ENCODE measurements at regions not wholly inside any gene's neighbourhood (a gene's known extent, or its start where the extent isn't known, plus 50 kb on each side); places are given as distances from the start of the nearest gene placed in this dataset.
A peak's percentile ranks its signal among the peaks of the same experiment; 100 is the strongest.

GRCh38 chr12:19572920-19573558, 133.7 kb downstream of the AEBP2 start:
- Mint-ChIP-seq H3K27me3 (ENCODE audit: unreplicated experiment) (peaks cover 3% of the 10 kb centered on the region), H3K9me3 (ENCODE audit: unreplicated experiment) (peaks cover 3% of the 10 kb centered on the region), H3K4me3 (ENCODE audit: unreplicated experiment) (no peak overlapping the region), H3K36me3 (ENCODE audit: unreplicated experiment) (peaks cover 4% of the 10 kb centered on the region), H3K27ac (ENCODE audit: unreplicated experiment) (peak overlapping the region; percentile 45), H3K4me1 (ENCODE audit: low read depth, unreplicated experiment) (peaks cover 1% of the 10 kb centered on the region)
- peak; percentile 61 for DNase-seq
- peak; percentile 54 for TF ChIP-seq CTCF (IDR thresholded peaks at IDR 0.05; ENCODE audit: partially characterized antibody, unreplicated experiment)

GRCh38 chr12:19573866-19574265, 134.6 kb downstream of the AEBP2 start:
- TF ChIP-seq CTCF (IDR thresholded peaks at IDR 0.05; ENCODE audit: partially characterized antibody, unreplicated experiment), result no peak
- no peak overlapping the region for H3K27ac Mint-ChIP-seq (ENCODE audit: unreplicated experiment)
- peaks cover 2% of the 10 kb centered on the region for H3K9me3 Mint-ChIP-seq (ENCODE audit: unreplicated experiment)
- peaks cover 3% of the 10 kb centered on the region for H3K27me3 Mint-ChIP-seq (ENCODE audit: unreplicated experiment)
- peaks cover 4% of the 10 kb centered on the region for H3K36me3 Mint-ChIP-seq (ENCODE audit: unreplicated experiment)
- H3K4me3 Mint-ChIP-seq (ENCODE audit: unreplicated experiment), result no peak overlapping the region
- H3K4me1 Mint-ChIP-seq (ENCODE audit: low read depth, unreplicated experiment), result peaks cover 1% of the 10 kb centered on the region
- no peak for DNase-seq

GRCh38 chr12:19574601-19575000, 135.3 kb downstream of the AEBP2 start:
- peaks cover 2% of the 10 kb centered on the region for H3K9me3 Mint-ChIP-seq (ENCODE audit: unreplicated experiment)

GRCh38 chr12:19575337-19576243, 136.3 kb downstream of the AEBP2 start:
- no peak overlapping the region for H3K27ac Mint-ChIP-seq (ENCODE audit: unreplicated experiment)
- no peak for DNase-seq
- H3K27me3 Mint-ChIP-seq (ENCODE audit: unreplicated experiment), result peaks cover 3% of the 10 kb centered on the region
- H3K36me3 Mint-ChIP-seq (ENCODE audit: unreplicated experiment), result no peaks in the 10 kb centered on the region
- TF ChIP-seq CTCF (IDR thresholded peaks at IDR 0.05; ENCODE audit: partially characterized antibody, unreplicated experiment), result no peak
- H3K9me3 Mint-ChIP-seq (ENCODE audit: unreplicated experiment), result peaks cover 2% of the 10 kb centered on the region
- peaks cover 1% of the 10 kb centered on the region for H3K4me1 Mint-ChIP-seq (ENCODE audit: low read depth, unreplicated experiment)
- no peak overlapping the region for H3K4me3 Mint-ChIP-seq (ENCODE audit: unreplicated experiment)

More at GRCh38 chr12:19574601-19575000, 135.3 kb downstream of the AEBP2 start:
- H3K27ac Mint-ChIP-seq (ENCODE audit: unreplicated experiment), result no peak overlapping the region
- H3K4me3 Mint-ChIP-seq (ENCODE audit: unreplicated experiment), result no peak overlapping the region
- H3K36me3 Mint-ChIP-seq (ENCODE audit: unreplicated experiment), result no peaks in the 10 kb centered on the region
- TF ChIP-seq CTCF (IDR thresholded peaks at IDR 0.05; ENCODE audit: partially characterized antibody, unreplicated experiment), result no peak
- peaks cover 3% of the 10 kb centered on the region for H3K27me3 Mint-ChIP-seq (ENCODE audit: unreplicated experiment)
- DNase-seq, result no peak
- H3K4me1 Mint-ChIP-seq (ENCODE audit: low read depth, unreplicated experiment), result peaks cover 1% of the 10 kb centered on the region
